Breast epithelium (tissue), 3 donors: ENCODE measurements at regions not wholly inside any gene's neighbourhood (a gene's known extent, or its start where the extent isn't known, plus 50 kb on each side); places are given as distances from the start of the nearest gene placed in this dataset.

Source experiments
- POLR2A ChIP-seq: fragments of 450-650 bp; IDR thresholded peaks from one replicate; pipeline ENCODE4 v1.6.1; 2016; ENCODE audit warnings: antibody characterized with exemption, mild to moderate bottlenecking, moderate library complexity
- TF ChIP-seq, protein P1 (sequence below), 3 donors: fragments of 450-650 bp; IDR thresholded peaks; one replicate each; pipeline ENCODE4 v1.5.1; 2016 to 2017; ENCODE audit warnings: antibody characterized with exemption in 3 of 3, mild to moderate bottlenecking in 3 of 3, moderate library complexity in 3 of 3

DNA sequence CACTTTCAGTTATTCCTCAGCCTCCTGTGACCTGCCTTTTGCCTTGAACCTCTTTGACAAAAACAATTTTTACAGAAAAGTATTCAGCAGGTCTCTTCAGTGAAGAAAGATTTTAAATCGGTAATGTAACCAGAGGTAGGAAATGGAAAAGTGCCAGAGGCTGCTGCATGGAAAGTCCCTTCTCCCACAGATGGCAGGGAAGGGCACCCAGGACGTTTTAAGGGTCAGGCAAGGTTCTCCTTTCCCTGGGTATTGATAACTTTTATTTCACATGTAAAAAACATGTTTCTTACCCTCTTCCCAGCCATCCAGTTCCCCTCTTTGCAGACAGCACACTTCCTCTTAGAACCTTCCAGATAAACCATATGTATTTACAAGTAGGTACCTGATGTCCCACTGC lies 185.6 kb downstream of the OR4M2 start:
- TF ChIP-seq, protein P1, sequence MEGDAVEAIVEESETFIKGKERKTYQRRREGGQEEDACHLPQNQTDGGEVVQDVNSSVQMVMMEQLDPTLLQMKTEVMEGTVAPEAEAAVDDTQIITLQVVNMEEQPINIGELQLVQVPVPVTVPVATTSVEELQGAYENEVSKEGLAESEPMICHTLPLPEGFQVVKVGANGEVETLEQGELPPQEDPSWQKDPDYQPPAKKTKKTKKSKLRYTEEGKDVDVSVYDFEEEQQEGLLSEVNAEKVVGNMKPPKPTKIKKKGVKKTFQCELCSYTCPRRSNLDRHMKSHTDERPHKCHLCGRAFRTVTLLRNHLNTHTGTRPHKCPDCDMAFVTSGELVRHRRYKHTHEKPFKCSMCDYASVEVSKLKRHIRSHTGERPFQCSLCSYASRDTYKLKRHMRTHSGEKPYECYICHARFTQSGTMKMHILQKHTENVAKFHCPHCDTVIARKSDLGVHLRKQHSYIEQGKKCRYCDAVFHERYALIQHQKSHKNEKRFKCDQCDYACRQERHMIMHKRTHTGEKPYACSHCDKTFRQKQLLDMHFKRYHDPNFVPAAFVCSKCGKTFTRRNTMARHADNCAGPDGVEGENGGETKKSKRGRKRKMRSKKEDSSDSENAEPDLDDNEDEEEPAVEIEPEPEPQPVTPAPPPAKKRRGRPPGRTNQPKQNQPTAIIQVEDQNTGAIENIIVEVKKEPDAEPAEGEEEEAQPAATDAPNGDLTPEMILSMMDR (IDR thresholded peaks at IDR 0.05): no peak
- TF ChIP-seq POLR2A: no peak
